ENCODE measurements at regions not wholly inside any gene's neighbourhood (a gene's known extent, or its start where the extent isn't known, plus 50 kb on each side); places are given as distances from the start of the nearest gene placed in this dataset.

- no peak for TF ChIP-seq EZH2 (IDR thresholded peaks at IDR 0.05; ENCODE audit: borderline replicate concordance, low read depth, low read length, poor library complexity, severe bottlenecking)
- TF ChIP-seq CTCF (conservative IDR thresholded peaks at IDR 0.05; ENCODE audit: low read depth, low read length) = no peak
Measured at GRCh38 chr19:5393088-5393487, 52.5 kb upstream of the PTPRS start.
